ENCODE measurements at regions not wholly inside any gene's neighbourhood (a gene's known extent, or its start where the extent isn't known, plus 50 kb on each side); places are given as distances from the start of the nearest gene placed in this dataset.

DNA sequence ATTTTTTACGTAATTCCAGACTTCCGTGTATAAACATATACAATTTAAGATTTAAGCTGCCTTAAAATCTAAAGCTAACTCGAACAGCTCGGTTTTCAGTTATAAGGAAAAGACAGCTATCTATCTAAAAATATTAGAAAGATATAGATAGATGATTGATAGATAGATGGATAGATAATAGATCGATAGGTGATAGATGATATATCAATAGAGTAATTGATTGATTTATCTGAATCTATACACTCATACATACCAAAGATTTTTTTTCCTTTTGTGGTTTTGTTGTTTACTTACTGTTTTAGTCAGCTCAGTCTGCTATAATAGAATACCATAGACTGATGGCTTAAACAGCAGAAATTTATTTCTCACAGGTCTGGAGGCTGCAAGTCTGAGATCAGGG, 278.5 kb upstream of the PLD5 start:
- H3K4me2 ChIP-seq (ENCODE audit: insufficient read depth, low read length): no peak overlapping the region
- DNase-seq (ENCODE audit: extremely low read depth in 1 of 4, low spot score in 3 of 4) (no peak), ATAC-seq (no peak), FAIRE-seq (no peak)
- BruUV-seq (replicated peaks): no TSS peak
- no peaks in the 10 kb centered on the region for H3K4me1 ChIP-seq (replicated peaks in 1 of 2; ENCODE audit: control insufficient read depth in 2 of 2, insufficient read depth in 2 of 2, low read length in 2 of 2)
- TF ChIP-seq MTA1 (IDR thresholded peaks at IDR 0.05; ENCODE audit: borderline replicate concordance) (no peak), NR2C2 (CRISPR knock-in tag; IDR thresholded peaks at IDR 0.05) (no peak), NR2C2 (tag; IDR thresholded peaks at IDR 0.05) (no peak)
- TF ChIP-seq, protein P1, sequence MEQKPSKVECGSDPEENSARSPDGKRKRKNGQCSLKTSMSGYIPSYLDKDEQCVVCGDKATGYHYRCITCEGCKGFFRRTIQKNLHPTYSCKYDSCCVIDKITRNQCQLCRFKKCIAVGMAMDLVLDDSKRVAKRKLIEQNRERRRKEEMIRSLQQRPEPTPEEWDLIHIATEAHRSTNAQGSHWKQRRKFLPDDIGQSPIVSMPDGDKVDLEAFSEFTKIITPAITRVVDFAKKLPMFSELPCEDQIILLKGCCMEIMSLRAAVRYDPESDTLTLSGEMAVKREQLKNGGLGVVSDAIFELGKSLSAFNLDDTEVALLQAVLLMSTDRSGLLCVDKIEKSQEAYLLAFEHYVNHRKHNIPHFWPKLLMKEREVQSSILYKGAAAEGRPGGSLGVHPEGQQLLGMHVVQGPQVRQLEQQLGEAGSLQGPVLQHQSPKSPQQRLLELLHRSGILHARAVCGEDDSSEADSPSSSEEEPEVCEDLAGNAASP (IDR thresholded peaks at IDR 0.05): no peak
- TF ChIP-seq, protein P2, sequence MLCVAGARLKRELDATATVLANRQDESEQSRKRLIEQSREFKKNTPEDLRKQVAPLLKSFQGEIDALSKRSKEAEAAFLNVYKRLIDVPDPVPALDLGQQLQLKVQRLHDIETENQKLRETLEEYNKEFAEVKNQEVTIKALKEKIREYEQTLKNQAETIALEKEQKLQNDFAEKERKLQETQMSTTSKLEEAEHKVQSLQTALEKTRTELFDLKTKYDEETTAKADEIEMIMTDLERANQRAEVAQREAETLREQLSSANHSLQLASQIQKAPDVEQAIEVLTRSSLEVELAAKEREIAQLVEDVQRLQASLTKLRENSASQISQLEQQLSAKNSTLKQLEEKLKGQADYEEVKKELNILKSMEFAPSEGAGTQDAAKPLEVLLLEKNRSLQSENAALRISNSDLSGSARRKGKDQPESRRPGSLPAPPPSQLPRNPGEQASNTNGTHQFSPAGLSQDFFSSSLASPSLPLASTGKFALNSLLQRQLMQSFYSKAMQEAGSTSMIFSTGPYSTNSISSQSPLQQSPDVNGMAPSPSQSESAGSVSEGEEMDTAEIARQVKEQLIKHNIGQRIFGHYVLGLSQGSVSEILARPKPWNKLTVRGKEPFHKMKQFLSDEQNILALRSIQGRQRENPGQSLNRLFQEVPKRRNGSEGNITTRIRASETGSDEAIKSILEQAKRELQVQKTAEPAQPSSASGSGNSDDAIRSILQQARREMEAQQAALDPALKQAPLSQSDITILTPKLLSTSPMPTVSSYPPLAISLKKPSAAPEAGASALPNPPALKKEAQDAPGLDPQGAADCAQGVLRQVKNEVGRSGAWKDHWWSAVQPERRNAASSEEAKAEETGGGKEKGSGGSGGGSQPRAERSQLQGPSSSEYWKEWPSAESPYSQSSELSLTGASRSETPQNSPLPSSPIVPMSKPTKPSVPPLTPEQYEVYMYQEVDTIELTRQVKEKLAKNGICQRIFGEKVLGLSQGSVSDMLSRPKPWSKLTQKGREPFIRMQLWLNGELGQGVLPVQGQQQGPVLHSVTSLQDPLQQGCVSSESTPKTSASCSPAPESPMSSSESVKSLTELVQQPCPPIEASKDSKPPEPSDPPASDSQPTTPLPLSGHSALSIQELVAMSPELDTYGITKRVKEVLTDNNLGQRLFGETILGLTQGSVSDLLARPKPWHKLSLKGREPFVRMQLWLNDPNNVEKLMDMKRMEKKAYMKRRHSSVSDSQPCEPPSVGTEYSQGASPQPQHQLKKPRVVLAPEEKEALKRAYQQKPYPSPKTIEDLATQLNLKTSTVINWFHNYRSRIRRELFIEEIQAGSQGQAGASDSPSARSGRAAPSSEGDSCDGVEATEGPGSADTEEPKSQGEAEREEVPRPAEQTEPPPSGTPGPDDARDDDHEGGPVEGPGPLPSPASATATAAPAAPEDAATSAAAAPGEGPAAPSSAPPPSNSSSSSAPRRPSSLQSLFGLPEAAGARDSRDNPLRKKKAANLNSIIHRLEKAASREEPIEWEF (CRISPR knock-in tag; IDR thresholded peaks at IDR 0.05): peak; percentile 92
- ChIA-PET POLR2A (no interaction called here), CTCF (ENCODE audit: low intra/inter-chr PET ratio) (no interaction called here)
- no peaks in the 10 kb centered on the region for H3K9me1 ChIP-seq (ENCODE audit: control insufficient read depth, insufficient read depth, low read length)
- 0% methylated on average over 5 of the region's 5 CpGs for WGBS (ENCODE audit: insufficient coverage, low coverage, missing lambda C conversion rate)
- no peaks in the 10 kb centered on the region for H3K79me2 ChIP-seq (ENCODE audit: control insufficient read depth, insufficient read depth, low read length)
- no peaks in the 10 kb centered on the region; the same call in 1 of the 2 replicates for H3K9me3 ChIP-seq (replicated peaks; ENCODE audit: control insufficient read depth, insufficient read depth, low read depth, low read length)
- no peak overlapping the region for H3K9ac ChIP-seq (ENCODE audit: insufficient read depth in 1 of 2, low read depth in 2 of 2, low read length in 2 of 2)
- H4K20me1 ChIP-seq (replicated peaks; ENCODE audit: control insufficient read depth, insufficient read depth, low read length): no peaks in the 10 kb centered on the region
- H3K4me3 ChIP-seq: no peak overlapping the region
- H3K27me3 ChIP-seq (ENCODE audit: control insufficient read depth in 2 of 2, insufficient read depth in 2 of 2, low read length in 2 of 2): no peaks in the 10 kb centered on the region
- H3K27ac ChIP-seq (ENCODE audit: extremely low read depth, low read depth, low read length): no peak overlapping the region
- in situ Hi-C loops (cut with MboI) (no loop called here), intact Hi-C loops (cut with micrococcal nuclease) (no loop called here)
- H3K36me3 ChIP-seq (ENCODE audit: control insufficient read depth, insufficient read depth, low read length): no peaks in the 10 kb centered on the region
- no peak overlapping the region for H2AFZ ChIP-seq (ENCODE audit: low read depth, low read length)

All from K562 (cell line).